Stimulated activated naive CD4-positive, alpha-beta T cell treated with Interleukin-2 at 50 U/mL for 16 hours (primary cell): ENCODE measurements at regions not wholly inside any gene's neighbourhood (a gene's known extent, or its start where the extent isn't known, plus 50 kb on each side); places are given as distances from the start of the nearest gene placed in this dataset.
"Not testable (repeated sequence)": the region's sequence is repeated elsewhere in the genome, so short reads cannot be mapped to it uniquely, and the experiment has no call there.

Experiments used
- DNase-seq: peaks from one replicate; lab custom pipeline; 2025; lab: John Stamatoyannopoulos, UW

DNA sequence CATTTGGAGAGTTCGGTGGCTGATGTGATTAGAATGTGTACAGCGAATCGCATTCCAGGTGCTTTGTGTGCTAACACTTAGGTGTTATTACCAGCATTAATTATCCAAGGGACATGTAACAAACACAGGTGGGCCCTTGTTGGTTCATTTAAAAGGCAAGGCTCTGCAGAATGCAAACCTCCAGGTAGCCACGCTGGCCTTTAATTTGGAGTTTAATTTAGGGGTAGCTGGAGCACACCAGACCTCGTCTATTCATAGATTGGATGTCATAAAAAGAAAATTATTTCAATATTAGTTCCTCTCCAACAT, 191.1 kb downstream of the MAT2B start:
- no peak for DNase-seq

DNA sequence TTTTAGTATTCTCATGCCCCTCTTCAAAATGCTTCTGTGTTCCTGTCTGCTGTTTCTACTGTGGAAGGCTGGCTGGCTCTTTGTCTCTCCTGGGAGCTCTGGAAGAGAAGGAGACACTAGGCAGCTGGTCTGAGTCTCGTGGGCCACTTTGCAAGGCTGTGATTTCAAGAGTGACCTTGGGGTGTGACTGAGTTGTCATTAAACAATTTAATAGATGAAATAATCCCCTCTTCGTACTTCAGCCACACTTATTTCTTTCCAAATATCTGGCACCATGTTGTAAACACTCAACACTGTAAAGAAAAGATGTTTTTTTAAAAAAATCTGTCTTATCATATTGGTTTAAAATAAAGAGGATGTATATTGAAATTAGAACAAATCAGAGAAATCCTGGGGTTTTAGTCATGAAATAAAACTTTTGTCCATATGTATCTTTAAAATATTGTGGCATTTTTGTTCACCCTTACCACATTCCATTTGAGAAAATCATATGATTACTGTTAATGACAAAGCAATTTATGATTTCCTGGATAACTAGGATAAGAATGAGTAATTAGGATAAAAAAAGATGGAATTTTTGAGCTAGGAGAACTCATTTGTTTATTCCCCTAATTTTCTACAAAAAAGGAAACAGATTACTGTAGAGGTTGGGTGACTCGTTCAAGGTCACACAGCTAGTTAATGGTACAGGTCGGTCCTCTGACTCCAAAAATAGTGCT, 200.8 kb downstream of the MAT2B start:
- DNase-seq, result no peak

DNA sequence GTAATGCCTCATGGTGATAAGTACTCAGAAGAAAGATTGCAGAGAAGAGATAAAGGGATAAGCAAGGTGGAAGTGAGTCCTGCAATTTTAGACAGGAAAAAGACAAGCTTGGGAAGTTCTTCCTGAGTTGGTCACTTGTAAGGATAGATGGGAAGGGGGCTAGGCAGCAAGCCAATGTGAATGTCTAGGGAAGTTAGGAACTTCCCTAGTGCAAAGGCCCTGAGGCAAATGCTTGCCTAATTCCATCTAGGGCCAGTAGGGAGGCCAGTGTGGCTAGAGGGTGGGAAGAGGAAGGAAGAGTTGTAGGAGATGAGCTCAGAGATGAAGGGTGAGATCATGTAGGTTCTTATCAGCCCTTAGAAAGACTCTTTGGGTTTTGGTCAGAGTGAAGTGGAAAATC, 206.6 kb downstream of the MAT2B start:
- no peak for DNase-seq

DNA sequence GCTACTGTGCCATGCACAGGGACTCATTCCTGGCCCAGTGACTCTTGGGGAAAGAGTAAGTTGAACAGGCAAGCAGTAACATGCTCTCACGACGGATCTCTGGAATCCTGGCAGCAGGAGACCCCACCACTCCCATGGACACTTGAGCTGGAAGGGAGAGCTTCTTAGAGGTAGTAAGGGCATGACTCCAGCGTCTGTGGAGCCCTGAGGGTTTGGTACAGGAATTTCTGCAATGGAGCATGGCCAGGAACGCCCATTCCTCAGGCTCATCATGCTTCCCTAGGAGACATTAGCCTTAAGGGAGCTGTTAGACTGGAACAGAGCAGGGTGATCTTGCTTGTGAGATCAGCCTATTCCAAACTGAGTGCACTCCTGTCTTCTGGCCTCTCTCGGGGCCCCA, 212.9 kb downstream of the MAT2B start:
- DNase-seq, result no peak

DNA sequence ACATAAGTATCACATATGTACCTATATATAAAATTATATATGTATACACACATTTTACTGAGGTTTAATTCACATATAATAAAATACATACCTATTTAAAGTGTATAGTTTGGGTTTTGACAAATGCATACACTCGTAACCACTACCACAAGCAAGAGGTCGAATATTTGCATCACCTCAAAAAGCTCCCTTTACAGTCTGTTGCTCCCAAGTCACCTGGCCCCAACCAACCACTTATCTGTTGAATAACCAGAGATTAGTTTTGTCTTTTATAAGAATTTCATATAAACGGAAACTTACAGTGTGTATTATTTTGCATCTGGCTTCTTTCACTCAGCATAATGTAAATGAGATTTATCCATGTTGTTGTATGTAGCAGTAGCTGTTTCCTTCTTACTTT, 218.9 kb downstream of the MAT2B start:
- no peak for DNase-seq

DNA sequence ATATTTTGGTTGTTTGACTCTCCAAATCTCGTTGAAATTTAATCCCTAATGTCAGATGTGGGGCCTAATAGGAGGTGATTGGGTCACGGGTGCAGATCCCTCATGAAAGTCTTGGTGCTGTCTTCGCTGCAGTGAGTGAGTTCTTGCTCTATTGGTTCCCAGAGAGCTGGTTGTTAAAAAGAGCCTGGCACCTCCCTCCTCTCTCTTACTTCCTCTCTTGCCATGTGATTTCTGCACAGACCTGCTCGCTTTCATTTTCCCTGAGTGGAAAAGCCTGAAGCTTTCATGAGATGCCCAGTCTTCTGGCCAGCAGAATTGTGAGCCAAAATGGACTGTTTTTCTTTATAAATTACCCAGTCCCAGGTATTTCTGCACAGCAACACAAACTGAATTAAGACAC, 221.6 kb downstream of the MAT2B start:
- DNase-seq, result no peak

DNA sequence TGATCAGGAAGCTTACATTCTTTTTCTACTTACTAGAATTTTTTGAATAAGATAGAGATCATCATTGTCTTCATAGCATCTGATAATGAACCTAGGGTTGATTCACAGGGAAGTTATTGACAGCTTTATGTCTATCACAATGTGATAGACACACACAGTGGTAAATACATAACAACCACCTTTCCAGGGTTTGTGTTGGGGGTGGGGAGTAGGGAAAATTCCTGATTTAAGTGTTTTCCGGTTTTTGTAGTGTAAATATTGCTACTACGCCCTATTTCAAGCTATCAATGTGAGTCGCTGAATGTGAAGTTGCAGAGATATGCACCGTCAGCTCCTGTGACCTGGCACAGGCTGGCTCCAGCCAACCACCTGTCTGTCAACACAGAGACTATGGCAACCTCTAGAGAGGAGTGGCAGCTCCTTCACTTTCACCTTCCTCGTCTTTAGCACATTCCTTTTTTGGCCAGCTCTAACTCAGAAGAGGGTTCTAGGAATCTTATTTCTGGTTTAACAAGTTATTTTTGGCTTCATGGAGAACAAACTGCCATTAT, 224.9 kb downstream of the MAT2B start:
- no peak for DNase-seq

DNA sequence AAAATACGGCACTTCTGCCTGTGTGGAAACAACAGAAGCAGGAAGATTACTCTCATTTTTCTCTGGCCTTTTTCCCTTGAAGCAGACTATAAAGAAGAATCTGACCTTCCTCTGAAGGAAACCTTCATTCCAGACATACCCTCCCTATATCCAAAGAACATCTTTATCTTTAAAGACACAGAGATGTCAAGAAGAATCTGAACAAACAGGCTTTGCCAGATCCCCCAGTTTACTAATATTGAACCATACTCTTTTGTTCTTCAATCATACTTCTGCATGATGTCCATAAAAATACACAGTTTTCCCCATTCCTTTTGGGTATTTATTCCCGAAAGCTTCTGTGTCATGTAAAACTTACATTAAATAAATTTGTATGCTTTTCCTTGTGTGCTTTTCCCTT, 225.8 kb downstream of the MAT2B start:
- DNase-seq, result no peak

DNA sequence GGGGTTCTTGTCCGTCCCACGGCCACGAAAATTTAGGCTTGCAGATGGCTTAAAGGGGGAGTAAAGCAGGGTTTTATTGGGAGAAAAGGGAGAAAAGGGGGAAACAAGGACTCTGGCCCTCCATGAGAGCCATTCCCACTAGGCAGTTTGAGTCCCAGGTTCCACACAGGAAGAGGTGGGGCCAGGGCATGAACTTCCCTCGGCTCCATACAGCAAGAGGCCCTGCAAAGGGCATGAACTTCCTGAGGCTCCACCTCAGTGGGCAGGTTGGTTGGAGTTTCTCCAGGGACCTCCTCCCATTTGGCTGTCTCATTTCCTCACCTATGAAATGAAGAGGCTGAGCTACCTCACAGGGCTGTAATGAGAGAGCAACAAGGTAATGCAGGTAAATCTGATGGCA, 229.7 kb downstream of the MAT2B start:
- DNase-seq, result no peak

DNA sequence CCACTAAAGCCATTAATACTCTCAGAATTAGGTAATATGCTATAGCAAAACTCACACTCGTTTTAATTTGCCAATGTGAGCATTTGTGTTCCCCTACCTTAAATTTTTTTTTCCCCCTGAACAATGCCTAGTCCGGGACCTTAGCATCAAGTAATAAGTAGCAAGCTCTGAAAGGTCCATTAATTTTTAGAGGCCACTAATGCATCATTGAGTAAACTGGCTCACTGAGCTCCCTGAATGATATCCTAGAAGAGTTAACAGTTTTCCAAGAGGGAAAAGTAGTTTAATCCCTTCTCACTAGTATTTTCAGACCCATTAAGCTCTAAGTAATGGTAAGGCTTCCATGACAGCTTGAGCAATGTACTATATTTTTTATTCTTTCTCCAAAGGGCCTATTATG, 242.2 kb downstream of the MAT2B start:
- DNase-seq, result no peak

DNA sequence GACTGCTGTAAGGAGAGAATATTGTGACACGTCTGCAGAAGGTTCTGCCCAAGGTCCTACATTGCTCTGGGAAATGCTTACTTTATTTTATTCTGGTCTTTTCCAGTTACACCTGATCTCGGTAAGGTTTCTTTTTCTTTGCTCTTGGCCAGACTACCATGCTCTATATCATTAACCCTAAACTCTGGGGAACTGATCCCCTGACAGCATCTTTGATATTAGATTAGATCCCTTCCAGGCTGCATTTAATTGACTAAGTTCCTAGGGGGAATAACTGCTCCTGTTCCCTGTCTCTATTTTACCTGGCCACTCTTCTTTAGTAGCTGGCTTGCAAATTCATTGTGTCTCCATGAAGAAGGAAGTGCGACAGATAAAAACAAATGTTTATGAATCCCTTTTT, 243.5 kb downstream of the MAT2B start:
- DNase-seq, result no peak

DNA sequence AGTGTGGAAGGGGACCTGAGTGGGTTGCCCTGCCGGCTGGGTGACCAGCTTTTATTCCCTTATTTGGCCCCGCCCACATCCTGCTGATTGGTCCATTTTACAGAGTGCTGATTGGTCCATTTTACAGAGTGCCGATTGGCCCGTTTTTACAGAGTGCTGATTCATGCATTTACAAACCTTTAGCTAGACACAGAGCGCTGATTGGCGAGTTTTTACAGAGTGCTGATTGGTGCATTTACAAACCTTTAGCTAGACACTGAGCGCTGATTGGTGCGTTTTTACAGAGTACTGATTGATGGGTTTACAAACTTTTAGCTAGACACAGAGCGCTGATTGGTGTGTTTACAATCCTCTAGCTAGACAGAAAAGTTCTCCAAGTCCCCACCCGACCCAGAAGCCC, 245.0 kb downstream of the MAT2B start:
- DNase-seq, result not testable (repeated sequence)

DNA sequence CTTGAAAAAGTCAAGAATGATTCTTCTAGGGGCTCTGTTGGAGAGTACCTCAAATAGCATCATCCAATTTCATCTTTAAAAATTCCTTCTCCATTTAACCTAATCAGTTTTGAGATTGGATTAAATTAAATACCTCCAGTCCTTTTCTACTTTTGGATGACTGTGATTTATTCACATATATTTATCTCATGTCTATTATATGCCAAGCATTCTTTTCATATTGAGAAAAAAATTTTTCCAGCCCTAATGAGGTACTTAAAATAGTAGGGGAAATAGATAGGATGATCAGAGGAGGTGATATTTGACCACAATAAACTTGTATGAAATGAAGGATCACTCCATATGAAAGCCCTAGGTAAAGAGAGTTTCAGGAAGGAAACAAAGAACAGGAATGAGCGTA, 250.1 kb downstream of the MAT2B start:
- no peak for DNase-seq

DNA sequence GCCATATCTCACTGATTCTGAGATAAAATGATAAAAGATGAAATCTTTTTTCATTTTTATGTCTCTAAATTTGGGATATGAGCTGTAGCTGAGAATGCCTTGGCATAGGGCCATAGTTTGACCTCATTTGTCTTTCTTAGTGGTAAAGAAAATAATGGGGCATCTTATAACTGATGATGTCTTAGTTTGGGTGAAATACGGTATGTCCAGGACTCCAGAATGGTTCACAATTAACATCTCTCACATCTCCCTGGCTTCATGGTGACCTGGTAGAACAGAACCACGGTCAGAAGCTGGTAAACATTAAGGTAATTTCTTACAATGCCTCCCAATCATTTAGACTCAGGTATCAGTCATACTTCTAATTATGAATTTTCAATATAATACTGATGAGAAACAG, 250.8 kb downstream of the MAT2B start:
- DNase-seq, result no peak

DNA sequence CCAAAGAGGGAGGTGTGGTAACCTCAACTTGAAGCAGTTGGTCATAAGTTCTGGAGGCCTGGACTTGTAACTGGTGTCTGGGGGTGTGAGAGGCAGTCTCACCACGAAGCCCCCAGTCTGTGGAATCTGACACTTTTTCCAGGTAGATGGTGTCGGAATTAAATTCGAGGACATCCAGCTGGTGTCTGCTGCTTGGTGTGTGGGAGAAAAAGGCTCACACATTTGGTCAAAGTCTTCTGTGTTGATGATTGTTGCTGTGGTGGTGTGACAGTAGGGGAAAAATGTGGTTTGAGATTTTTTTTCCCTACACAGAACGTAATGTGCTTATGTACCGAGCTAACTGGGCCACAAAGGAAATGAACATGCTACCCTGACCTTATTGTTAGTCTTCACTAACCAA, 251.9 kb downstream of the MAT2B start:
- no peak for DNase-seq

DNA sequence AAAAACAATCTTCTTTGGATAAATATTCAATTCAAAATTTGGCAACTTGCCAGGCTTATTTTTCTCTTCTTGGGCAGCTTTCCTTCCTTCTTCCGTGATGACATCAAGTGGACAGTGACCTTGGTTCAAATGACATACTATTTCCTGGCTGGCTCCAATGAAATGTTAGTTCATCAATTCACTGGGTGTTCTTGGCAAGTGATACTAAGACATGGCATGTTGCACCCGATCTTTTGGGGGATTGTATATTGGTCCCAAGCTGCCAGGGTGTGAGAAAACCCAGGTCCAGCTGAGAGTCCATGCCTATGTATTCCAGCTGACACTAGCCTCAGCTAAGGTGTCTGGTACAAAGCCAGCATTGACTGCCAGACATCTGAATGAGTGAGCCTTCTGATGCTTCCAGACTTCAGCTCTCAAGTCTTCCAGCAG, 252.9 kb downstream of the MAT2B start:
- no peak for DNase-seq

DNA sequence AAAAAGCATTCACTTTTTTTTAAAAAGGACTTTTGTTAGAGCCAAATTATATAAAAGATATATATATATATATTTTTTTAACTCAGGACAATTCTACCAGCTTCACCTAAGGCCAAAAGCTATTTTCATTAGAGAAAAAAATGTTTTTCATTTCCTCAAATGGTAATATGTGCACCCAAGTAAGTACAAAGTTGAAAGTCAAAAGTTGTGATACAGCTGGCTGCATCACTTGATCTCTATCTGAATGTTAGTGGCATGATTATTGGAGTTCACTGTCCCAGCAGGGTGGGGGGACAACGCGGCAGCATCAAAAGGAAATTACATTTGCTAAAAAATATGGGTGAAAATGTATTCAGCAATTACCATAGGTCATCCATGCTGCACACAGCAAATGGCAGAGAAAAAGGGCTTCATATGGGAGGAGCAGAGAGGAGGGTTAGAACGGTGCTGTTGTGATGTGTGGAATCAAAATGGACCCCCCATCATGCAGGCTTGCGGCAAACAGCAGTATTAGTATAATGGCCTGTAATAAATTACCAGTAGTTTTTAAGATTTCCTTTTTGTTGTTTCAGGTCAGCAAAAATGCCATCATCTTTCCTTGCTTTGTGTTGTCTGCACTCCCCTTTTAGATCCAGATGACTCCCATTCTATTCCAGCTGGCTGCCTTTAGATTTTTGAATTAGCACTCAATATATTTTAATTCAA, 253.7 kb downstream of the MAT2B start:
- no peak for DNase-seq

DNA sequence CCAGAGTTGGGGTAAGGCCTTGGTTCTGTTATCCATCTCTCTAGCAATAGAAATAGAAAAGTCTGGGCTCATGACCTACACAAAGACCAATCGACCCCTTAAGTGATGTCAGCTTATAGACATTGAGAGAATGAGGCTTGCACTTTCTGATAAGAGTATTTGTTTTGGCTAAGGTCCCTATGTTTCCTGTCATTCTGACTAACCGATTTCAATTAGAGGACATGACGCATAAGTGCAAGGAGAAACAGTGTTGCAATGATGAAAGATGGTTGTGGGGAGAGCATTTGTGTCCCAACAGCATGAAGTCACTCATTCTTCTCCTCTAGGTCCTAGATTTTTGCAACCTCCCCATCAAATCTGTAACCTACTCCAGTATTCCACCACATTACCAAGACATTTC, 255.1 kb downstream of the MAT2B start:
- DNase-seq, result no peak

DNA sequence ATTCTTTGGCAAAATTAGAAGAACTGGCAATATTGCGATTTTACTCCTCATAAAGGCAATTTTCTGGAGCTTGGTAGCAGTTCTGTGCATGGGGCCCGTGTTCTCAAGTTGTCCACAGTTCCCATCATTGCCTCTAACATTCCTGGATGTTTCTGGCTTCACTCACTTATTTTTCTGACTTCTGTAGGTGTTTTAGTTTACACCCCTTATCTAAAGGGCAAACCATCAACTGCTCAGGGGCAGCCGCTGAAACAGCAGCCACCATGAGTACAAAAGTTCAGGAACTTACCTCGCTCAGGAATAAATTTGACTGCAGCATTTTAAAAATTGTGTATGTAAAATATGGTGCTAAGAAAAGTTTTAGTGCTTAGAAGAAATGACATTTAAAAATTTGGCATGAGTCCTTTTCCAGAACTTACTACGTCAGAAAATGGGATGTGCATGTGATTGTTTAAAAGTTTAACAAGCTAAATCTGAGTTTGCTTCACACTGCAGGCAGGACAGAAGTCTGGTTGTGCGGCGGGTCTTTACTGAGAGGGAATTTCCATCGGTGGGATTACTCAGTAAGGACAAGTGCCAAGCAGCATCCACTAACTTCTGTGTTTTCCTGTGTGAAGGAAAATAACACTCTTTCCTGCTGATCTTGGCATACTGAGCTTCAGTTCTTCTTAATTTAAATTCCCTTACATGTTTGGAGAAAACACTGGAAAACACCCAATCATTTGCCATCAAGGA, 261.7 kb downstream of the MAT2B start:
- DNase-seq, result no peak

DNA sequence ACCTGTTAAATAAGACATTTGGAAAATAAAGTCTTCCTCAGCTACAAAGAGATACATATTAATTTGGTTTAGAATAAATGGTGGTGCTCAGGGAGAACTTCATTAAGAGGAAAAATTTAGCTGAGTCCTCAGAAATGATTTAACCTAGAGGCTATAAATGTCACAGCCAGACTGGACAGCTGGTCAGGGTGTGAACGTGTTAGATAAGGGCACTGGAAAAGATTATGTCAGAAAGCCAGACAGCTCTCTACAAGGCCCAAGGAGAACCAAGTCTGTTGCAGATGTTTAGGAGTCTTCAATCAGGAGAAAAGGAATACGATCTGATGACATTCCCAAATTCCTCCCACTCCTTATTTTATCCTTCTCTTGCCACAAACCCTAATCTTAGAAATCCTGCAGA, 265.2 kb downstream of the MAT2B start:
- no peak for DNase-seq

DNA sequence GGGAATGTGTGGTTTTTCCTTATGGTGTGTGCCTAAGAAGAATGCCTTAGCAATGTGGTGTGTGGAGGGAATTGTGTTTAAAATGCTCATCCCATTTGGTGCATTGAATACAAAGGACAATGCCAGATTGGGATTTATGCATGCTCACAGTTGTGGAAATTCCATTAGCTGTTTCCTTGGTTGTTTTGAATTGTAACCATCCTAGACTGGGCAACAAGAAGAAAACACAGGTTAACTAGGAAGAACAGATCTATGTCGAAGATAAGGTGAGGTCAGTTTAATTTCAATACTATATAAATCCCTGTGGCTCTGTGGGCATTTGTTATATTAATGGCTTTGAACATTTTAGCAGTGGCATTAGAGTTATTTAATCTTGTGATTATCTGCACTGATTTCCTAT, 266.8 kb downstream of the MAT2B start:
- DNase-seq, result no peak

DNA sequence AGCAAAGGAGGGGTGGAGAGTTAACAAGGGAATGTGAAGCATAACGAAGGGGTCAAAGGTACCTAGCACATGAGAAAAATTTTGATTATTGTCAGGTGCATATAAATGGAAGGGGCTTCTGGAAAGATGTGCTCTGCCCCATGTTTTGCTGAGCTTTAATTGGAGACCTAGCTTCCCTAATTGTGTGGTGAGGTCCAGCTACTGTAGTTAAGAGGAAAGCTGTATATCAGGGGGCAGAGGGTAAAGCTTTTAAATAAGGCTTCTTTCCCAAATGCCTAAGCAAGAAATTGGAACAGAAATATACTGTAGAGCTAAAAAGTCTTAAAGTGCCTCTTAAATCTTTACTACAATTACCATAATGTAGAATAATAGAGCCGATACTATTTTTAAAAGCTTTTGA, 267.2 kb downstream of the MAT2B start:
- no peak for DNase-seq

DNA sequence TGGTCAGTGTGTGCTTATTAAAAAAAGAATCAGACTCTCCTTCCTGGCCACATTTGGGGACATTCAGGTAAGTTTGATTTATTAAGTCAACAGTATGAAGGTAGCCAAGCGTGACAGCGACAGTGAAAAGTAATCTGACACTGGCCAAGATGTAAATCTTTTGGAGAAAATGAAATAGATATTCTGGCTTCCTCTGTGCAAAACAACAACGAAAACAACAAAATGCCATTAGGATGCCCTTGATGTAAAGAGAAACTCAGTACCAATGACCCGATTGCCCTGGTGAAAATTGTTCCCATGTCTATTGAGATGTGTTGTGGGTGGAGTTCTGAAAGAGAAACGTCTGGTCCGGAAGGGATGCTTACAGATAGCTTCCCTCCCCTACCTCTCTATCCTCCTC, 267.8 kb downstream of the MAT2B start:
- DNase-seq, result no peak
